GM20000 (cell line): ENCODE measurements at regions not wholly inside any gene's neighbourhood (a gene's known extent, or its start where the extent isn't known, plus 50 kb on each side); places are given as distances from the start of the nearest gene placed in this dataset.

ENCODE experiments used
- DNase-seq: peaks from one replicate; pipeline ENCODE4 v3.0.0; 2012; ENCODE audit warnings: low spot score
- CTCF ChIP-seq: IDR thresholded peaks from 2 replicates; pipeline ENCODE4 v1.5.1; 2012; ENCODE audit warnings: mild to moderate bottlenecking, control low read depth; ENCODE audit errors: extremely low read depth, missing control alignments

DNA sequence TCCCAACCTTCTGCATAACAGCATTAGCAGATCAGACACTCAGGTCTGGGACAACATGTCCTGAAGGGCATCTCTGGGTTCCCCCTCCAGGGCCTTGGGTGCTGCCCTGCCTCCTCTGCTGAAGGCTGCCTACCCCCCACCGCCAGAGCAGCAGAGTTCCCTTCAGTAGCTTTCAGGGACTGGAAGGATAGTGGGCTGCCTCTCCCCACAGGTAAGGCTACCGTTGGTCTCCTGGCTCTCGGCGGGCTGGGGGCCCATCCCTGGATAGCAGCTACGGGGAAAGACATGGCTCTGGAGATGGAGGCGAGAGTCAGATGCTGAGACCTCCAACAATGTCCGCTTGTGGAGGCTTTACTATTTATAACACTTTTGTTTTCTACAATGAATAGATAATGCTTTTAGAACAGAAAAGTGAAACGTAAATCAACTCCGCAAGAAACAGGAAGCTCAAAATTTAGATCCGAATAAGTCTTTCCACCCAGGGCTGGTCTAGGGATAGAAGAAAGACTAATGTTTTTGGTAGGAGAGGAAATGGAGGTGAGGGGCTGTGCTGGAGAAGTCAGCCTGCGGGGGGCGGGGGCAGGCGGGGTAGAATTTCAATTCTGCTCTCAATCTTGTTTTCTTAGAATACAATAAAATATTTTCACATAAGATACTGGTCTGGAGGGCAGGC lies 58.4 kb downstream of the ARL4C start:
- no peak for DNase-seq
- TF ChIP-seq CTCF, result no peak

GRCh38 chr2:234437642-234438304 lies 59.1 kb downstream of the ARL4C start:
- no peak for TF ChIP-seq CTCF
- no peak for DNase-seq

GRCh38 chr2:234436482-234436837 lies 60.4 kb downstream of the ARL4C start:
- no peak for DNase-seq

GRCh38 chr2:234435836-234436481 lies 60.9 kb downstream of the ARL4C start:
- DNase-seq, result no peak
- TF ChIP-seq CTCF, result no peak

More at GRCh38 chr2:234436482-234436837, 60.4 kb downstream of the ARL4C start:
- TF ChIP-seq CTCF, result no peak

DNA sequence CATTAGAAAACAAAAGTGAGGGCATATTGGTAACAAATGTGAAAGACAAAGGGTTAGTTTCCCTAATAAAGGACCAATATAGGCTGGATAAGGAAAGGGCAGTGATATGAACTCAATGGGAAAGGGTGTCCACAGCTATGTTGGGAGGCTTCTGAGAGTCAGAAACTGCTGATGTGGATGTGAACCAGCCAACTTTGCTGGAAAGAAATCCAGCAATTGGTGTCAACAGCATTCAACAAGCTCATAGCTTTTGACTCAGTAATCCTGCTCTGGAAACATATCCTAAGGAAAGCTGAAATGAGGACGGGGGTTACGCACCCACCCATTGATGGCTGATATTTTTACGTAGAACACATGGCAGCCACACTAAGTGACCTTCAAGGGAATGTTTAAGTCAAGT lies 63.7 kb downstream of the ARL4C start:
- no peak for DNase-seq
- no peak for TF ChIP-seq CTCF

GRCh38 chr2:234430871-234431270 lies 66.0 kb downstream of the ARL4C start:
- no peak for TF ChIP-seq CTCF
- DNase-seq, result no peak

DNA sequence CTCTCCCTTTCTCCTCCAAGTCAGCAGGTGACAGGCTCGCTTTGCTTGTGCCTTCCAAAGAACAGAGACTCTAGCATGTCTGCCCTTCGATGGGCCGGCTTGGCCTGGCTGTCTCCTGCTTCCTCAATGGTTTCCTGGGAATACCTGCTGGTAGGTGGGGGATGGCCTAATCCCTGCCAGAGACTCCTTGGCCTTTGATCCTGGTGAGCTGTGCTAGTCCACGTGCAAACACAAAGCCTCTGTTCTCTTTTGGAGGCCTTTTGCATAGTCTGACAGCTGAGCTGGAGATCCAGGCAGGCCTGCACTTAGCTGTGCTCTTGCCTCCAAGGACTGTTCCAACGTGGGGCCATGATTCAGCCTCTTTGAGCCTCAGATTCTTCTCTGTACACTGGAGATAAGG lies 67.6 kb downstream of the ARL4C start:
- TF ChIP-seq CTCF, result no peak
- DNase-seq, result no peak
